ENCODE measurements at regions not wholly inside any gene's neighbourhood (a gene's known extent, or its start where the extent isn't known, plus 50 kb on each side); places are given as distances from the start of the nearest gene placed in this dataset.

- H3K36me3 Mint-ChIP-seq (ENCODE audit: low read depth) = no peaks in the 10 kb centered on the region
- no peak for TF ChIP-seq CTCF (conservative IDR thresholded peaks at IDR 0.05)
- no peaks in the 10 kb centered on the region for H3K27me3 Mint-ChIP-seq (ENCODE audit: low read depth)
- H3K27ac Mint-ChIP-seq (ENCODE audit: unreplicated experiment) = no peak overlapping the region
- no peak overlapping the region for H3K4me3 Mint-ChIP-seq
- H3K4me1 Mint-ChIP-seq = no peaks in the 10 kb centered on the region
- H3K9me3 Mint-ChIP-seq = no peaks in the 10 kb centered on the region
- no peak for DNase-seq (ENCODE audit: low read depth, low spot score)
These were observed 58.9 kb upstream of the STK17B start for GRCh38 chr2:196230061-196230854.

DNA sequence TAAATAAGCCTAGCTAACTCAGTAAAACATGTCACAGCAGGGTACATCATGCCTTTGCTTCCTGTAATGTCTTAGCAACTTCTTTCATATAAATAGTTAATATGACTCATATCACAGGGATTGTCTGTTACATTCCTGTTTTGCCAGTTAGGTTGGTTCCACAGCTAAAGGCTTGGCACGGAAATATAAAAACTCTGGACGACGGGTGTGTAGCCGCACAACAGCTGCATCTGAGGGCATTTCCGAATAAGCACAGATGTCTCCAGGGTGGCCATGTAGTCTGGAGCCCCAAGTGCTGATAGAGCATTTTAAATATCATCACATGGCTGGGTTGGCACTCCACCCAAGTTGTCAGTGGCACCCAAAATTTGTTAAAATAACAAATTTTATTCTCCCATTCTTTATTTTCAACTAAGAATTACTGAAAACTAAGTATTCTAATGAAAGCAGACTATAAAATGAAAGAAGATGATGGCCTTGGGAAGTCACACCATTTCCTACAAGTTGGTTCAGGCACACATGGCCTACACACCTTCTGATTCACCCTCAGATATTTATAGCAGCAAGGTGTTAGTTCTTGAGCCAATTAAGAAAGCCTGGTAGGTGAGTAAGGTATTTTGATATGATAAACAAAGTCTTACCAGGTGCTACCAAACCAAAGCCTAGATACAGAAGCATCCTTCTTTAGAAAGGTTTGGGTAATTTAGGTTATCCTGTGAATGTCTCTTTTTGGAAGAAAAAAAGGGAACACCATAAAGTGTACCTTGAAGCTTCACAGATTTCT, 61.8 kb upstream of the STK17B start:
- H3K4me3 Mint-ChIP-seq = no peak overlapping the region
- no peaks in the 10 kb centered on the region for H3K4me1 Mint-ChIP-seq
- no peak for DNase-seq (ENCODE audit: low read depth, low spot score)
- H3K27ac Mint-ChIP-seq (ENCODE audit: unreplicated experiment) = no peak overlapping the region
- H3K36me3 Mint-ChIP-seq (ENCODE audit: low read depth) = peaks cover 8% of the 10 kb centered on the region
- no peaks in the 10 kb centered on the region for H3K9me3 Mint-ChIP-seq
- TF ChIP-seq CTCF (conservative IDR thresholded peaks at IDR 0.05) = no peak
- no peaks in the 10 kb centered on the region for H3K27me3 Mint-ChIP-seq (ENCODE audit: low read depth)

DNA sequence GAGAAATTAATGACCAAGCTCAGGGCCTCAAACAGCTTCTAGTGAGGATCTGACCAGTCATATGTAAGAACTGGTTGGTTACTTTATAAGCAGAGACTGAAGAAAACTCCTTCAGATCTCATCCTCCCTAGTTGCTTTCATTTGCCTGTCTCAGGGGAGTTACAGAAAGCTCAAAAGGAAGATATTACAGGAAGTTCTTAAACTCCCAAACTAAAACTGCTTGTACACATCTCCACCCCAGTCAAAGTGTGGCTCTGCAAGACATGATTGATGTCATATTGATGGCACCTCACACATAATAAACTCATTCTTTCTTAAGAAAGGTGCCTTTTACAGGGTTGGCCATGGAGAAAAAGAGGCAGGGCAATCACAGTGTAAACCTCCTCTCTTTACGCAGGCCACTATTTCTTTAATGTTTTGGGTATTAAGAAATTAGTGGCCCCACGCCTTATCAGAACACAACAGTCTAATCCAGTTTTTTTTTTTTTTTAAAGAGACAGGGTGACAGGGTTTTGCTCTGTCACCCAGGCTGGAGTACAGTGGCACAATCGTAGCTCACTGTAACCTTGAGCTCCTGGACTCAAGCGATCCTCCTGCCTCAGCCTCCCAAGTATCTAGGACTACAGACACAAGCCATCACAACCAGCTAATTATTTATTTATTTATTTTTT, 62.6 kb upstream of the STK17B start:
- no peak overlapping the region for H3K27ac Mint-ChIP-seq (ENCODE audit: unreplicated experiment)
- no peaks in the 10 kb centered on the region for H3K27me3 Mint-ChIP-seq (ENCODE audit: low read depth)
- H3K4me3 Mint-ChIP-seq = no peak overlapping the region
- TF ChIP-seq CTCF (conservative IDR thresholded peaks at IDR 0.05) = no peak
- no peaks in the 10 kb centered on the region for H3K4me1 Mint-ChIP-seq
- peaks cover 11% of the 10 kb centered on the region for H3K36me3 Mint-ChIP-seq (ENCODE audit: low read depth)
- H3K9me3 Mint-ChIP-seq = no peaks in the 10 kb centered on the region
- DNase-seq (ENCODE audit: low read depth, low spot score) = no peak

DNA sequence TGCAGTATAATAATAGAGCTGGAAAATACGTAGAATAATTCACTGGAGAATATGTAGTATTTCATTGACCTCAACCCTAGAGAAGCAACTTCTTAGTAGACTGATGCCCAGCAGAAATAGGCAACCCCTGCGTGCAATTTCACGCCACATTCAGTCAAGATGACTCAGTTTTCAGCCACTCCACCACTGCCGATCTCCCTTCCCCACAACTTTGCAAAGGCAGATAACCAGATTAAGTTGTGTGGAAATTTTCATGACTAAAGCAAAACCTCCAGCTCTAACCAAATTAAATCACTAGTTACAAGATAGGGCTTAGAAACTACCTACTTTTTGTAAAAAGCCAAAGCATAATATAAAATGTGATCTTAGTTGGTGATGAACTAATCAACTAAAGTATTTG, 63.3 kb upstream of the STK17B start:
- peaks cover 12% of the 10 kb centered on the region for H3K36me3 Mint-ChIP-seq (ENCODE audit: low read depth)
- H3K9me3 Mint-ChIP-seq = no peaks in the 10 kb centered on the region
- no peak for DNase-seq (ENCODE audit: low read depth, low spot score)
- H3K27ac Mint-ChIP-seq (ENCODE audit: unreplicated experiment) = no peak overlapping the region
- no peaks in the 10 kb centered on the region for H3K27me3 Mint-ChIP-seq (ENCODE audit: low read depth)
- H3K4me1 Mint-ChIP-seq = no peaks in the 10 kb centered on the region
- TF ChIP-seq CTCF (conservative IDR thresholded peaks at IDR 0.05) = no peak
- no peak overlapping the region for H3K4me3 Mint-ChIP-seq

- no peak overlapping the region for H3K4me3 Mint-ChIP-seq
- DNase-seq (ENCODE audit: low read depth, low spot score) = no peak
- H3K27me3 Mint-ChIP-seq (ENCODE audit: low read depth) = no peaks in the 10 kb centered on the region
- TF ChIP-seq CTCF (conservative IDR thresholded peaks at IDR 0.05) = no peak
- H3K4me1 Mint-ChIP-seq = no peaks in the 10 kb centered on the region
- H3K9me3 Mint-ChIP-seq = no peaks in the 10 kb centered on the region
- no peak overlapping the region for H3K27ac Mint-ChIP-seq (ENCODE audit: unreplicated experiment)
- peaks cover 15% of the 10 kb centered on the region for H3K36me3 Mint-ChIP-seq (ENCODE audit: low read depth)
These were observed 67.5 kb upstream of the STK17B start for GRCh38 chr2:196238836-196239380.
